SK-N-MC (cell line): ENCODE measurements at regions not wholly inside any gene's neighbourhood (a gene's known extent, or its start where the extent isn't known, plus 50 kb on each side); places are given as distances from the start of the nearest gene placed in this dataset.

Source experiments
- EZH2 ChIP-seq: fragments of 200-600 bp; sonication (generic); IDR thresholded peaks from one replicate; pipeline ENCODE4 v1.6.1; 2017; ENCODE audit warnings: antibody characterized with exemption
- FOXP2 ChIP-seq: optimal IDR thresholded peaks from 2 replicates; pipeline ENCODE3; 2011; ENCODE audit warnings: mild to moderate bottlenecking, moderate library complexity; ENCODE audit not compliant: insufficient read depth; ENCODE audit errors: extremely low read length, control extremely low read depth
- POLR2AphosphoS5 ChIP-seq: IDR thresholded peaks from 2 replicates; pipeline ENCODE4 v1.6.1; 2012; ENCODE audit warnings: mild to moderate bottlenecking, low read depth, low read length, borderline replicate concordance

- TF ChIP-seq POLR2AphosphoS5 (no peak), EZH2 (no peak), FOXP2 (no peak)
Observed at GRCh38 chr14:31963587-31963986, 113.5 kb upstream of the ARHGAP5 start.
